G401.6 (cell line): ENCODE measurements at regions not wholly inside any gene's neighbourhood (a gene's known extent, or its start where the extent isn't known, plus 50 kb on each side); places are given as distances from the start of the nearest gene placed in this dataset.
"Not testable (repeated sequence)": the region's sequence is repeated elsewhere in the genome, so short reads cannot be mapped to it uniquely, and the experiment has no call there.

ENCODE experiments used
- FAIRE-seq: peaks from 2 replicates; lab custom pipeline; 2012; peaks lifted over from hg19 to GRCh38; lab: Jason Lieb, UNC

- no peak for FAIRE-seq
Measured at GRCh38 chr15:96470681-96471310, 140.3 kb downstream of the NR2F2 start.

- FAIRE-seq: no peak
Measured at GRCh38 chr15:96472681-96473080, 142.2 kb downstream of the NR2F2 start.

GRCh38 chr15:96473556-96473955, 143.1 kb downstream of the NR2F2 start:
- no peak for FAIRE-seq

GRCh38 chr15:96474231-96474664, 143.7 kb downstream of the NR2F2 start:
- FAIRE-seq: no peak

GRCh38 chr15:96477227-96477626, 146.7 kb downstream of the NR2F2 start:
- no peak for FAIRE-seq

- not testable (repeated sequence) for FAIRE-seq
Measured at GRCh38 chr15:96484412-96484811, 153.9 kb downstream of the NR2F2 start.

- FAIRE-seq: no peak
Measured at GRCh38 chr15:96484830-96485229, 154.3 kb downstream of the NR2F2 start.

GRCh38 chr15:96487245-96487644, 156.7 kb downstream of the NR2F2 start:
- no peak for FAIRE-seq

- FAIRE-seq: not testable (repeated sequence)
Measured at GRCh38 chr15:96491066-96491699, 160.7 kb downstream of the NR2F2 start.

GRCh38 chr15:96491700-96492644, 161.5 kb downstream of the NR2F2 start:
- FAIRE-seq: not testable (repeated sequence)

- no peak for FAIRE-seq
Measured at GRCh38 chr15:96494505-96494904, 164.0 kb downstream of the NR2F2 start.

GRCh38 chr15:96495386-96495785, 164.9 kb downstream of the NR2F2 start:
- FAIRE-seq: no peak

GRCh38 chr15:96497951-96498350, 167.5 kb downstream of the NR2F2 start:
- FAIRE-seq: no peak

- FAIRE-seq: no peak
Measured at GRCh38 chr15:96500508-96500907, 170.0 kb downstream of the NR2F2 start.

GRCh38 chr15:96501362-96501761, 170.9 kb downstream of the NR2F2 start:
- no peak for FAIRE-seq

- no peak for FAIRE-seq
Measured at GRCh38 chr15:96502196-96502595, 171.7 kb downstream of the NR2F2 start.

- FAIRE-seq: no peak
Measured at GRCh38 chr15:96503276-96503675, 172.8 kb downstream of the NR2F2 start.

GRCh38 chr15:96504371-96504770, 173.9 kb downstream of the NR2F2 start:
- FAIRE-seq: no peak

- no peak for FAIRE-seq
Measured at GRCh38 chr15:96505014-96505413, 174.5 kb downstream of the NR2F2 start.

GRCh38 chr15:96514607-96515285, 184.2 kb downstream of the NR2F2 start:
- FAIRE-seq: no peak

GRCh38 chr15:96515371-96515770, 184.9 kb downstream of the NR2F2 start:
- no peak for FAIRE-seq

GRCh38 chr15:96521386-96521785, 190.9 kb downstream of the NR2F2 start:
- no peak for FAIRE-seq
